ENCODE measurements at regions not wholly inside any gene's neighbourhood (a gene's known extent, or its start where the extent isn't known, plus 50 kb on each side); places are given as distances from the start of the nearest gene placed in this dataset.

GRCh38 chr20:52775786-52776185 is 196.4 kb upstream of the TSHZ2 start:
- no peak overlapping the region for H3K4me2 ChIP-seq (ENCODE audit: insufficient read depth, low read length)
- no peak overlapping the region for H3K4me3 ChIP-seq (ENCODE audit: insufficient read depth, low read length)
- H3K27ac ChIP-seq (ENCODE audit: low read depth, low read length), result no peak overlapping the region
- H3K36me3 ChIP-seq (ENCODE audit: insufficient read depth, low read length), result no peaks in the 10 kb centered on the region
- no peak for TF ChIP-seq CTCF (IDR thresholded peaks at IDR 0.05; ENCODE audit: extremely low read depth, low read depth, low read length)
- no peaks in the 10 kb centered on the region for H3K27me3 ChIP-seq (ENCODE audit: insufficient read depth, low read length)
- no peak for DNase-seq (ENCODE audit: insufficient read length, low spot score, missing footprints)
- no peaks in the 10 kb centered on the region for H3K9me3 ChIP-seq (ENCODE audit: low read depth, low read length)
- H3K79me2 ChIP-seq (ENCODE audit: insufficient read depth, low read length), result no peaks in the 10 kb centered on the region
- H4K20me1 ChIP-seq (ENCODE audit: insufficient read depth, low read length), result no peaks in the 10 kb centered on the region
- H2AFZ ChIP-seq (ENCODE audit: low read length), result no peak overlapping the region
- no peaks in the 10 kb centered on the region for H3K4me1 ChIP-seq (ENCODE audit: insufficient read depth, low read length)

DNA sequence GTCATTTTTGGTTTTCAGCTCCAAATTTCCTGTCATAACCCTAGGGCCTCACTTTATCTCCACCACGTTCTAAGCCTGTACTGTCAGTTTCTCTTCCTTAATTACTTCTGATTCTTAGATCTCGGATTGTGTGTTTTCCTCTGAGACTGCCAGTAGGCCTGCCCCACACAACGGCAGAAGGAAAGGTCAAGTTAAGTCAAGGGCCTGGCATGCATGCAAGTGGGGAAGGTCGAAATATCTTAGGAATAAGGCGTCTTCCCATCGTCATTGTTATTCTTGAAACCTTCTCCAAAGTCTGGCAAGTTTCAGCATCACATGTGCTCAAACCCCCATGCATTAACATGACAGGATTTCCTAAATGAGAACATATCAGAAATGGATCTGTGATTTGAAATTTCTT is 203.5 kb upstream of the TSHZ2 start:
- Histone ChIP-seq H3K4me3 (ENCODE audit: insufficient read depth, low read length) (no peak overlapping the region), H3K79me2 (ENCODE audit: insufficient read depth, low read length) (no peaks in the 10 kb centered on the region), H3K27me3 (ENCODE audit: insufficient read depth, low read length) (no peaks in the 10 kb centered on the region), H3K4me2 (ENCODE audit: insufficient read depth, low read length) (no peak overlapping the region), H3K36me3 (ENCODE audit: insufficient read depth, low read length) (no peaks in the 10 kb centered on the region), H2AFZ (ENCODE audit: low read length) (no peak overlapping the region), H4K20me1 (ENCODE audit: insufficient read depth, low read length) (no peaks in the 10 kb centered on the region), H3K27ac (ENCODE audit: low read depth, low read length) (no peak overlapping the region), H3K9me3 (ENCODE audit: low read depth, low read length) (no peaks in the 10 kb centered on the region), H3K4me1 (ENCODE audit: insufficient read depth, low read length) (no peaks in the 10 kb centered on the region)
- DNase-seq (ENCODE audit: insufficient read length, low spot score, missing footprints), result no peak
- TF ChIP-seq CTCF (IDR thresholded peaks at IDR 0.05; ENCODE audit: extremely low read depth, low read depth, low read length), result no peak

DNA sequence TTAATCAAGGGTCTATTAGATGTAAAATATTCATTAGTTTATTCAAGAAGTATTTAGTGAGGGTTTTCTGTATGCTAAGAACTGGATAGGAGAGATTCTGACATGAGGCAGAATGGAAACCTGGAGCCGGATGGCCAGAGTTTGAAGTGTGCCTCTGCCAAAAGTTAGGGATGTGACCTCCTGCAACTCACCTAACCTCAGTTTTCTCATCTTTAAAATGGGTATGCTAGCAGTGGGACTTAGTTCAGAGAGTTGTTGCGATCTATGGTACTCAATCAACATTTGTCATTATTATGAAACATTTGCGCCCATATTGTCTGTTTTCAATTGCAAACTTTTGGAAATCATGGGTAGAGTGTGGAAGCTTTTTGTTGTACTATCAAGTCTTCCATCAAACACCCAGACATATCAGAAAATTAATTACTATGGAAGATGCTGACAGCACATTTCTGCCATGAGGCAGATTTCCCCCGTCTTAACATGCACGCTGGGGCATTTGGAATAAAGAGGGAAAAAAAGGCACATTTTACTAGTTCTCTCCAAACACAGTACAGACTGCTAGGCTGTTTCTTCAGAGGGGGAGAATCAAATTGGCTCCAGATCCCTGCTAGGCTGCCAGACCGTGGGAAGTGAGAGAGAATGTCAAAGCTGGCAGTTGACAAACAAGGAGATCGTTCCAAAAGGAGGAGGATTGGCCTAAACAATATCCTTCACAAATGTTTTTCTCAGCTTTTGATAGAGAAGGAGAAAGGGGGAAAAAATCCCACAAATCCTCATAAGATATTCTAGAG is 205.3 kb upstream of the TSHZ2 start:
- no peak overlapping the region for H3K4me3 ChIP-seq (ENCODE audit: insufficient read depth, low read length)
- TF ChIP-seq CTCF (IDR thresholded peaks at IDR 0.05; ENCODE audit: extremely low read depth, low read depth, low read length), result no peak
- no peaks in the 10 kb centered on the region for H3K9me3 ChIP-seq (ENCODE audit: low read depth, low read length)
- no peak overlapping the region for H3K27ac ChIP-seq (ENCODE audit: low read depth, low read length)
- H3K4me2 ChIP-seq (ENCODE audit: insufficient read depth, low read length), result no peak overlapping the region
- H2AFZ ChIP-seq (ENCODE audit: low read length), result no peak overlapping the region
- H3K36me3 ChIP-seq (ENCODE audit: insufficient read depth, low read length), result no peaks in the 10 kb centered on the region
- no peaks in the 10 kb centered on the region for H4K20me1 ChIP-seq (ENCODE audit: insufficient read depth, low read length)
- H3K27me3 ChIP-seq (ENCODE audit: insufficient read depth, low read length), result no peaks in the 10 kb centered on the region
- H3K4me1 ChIP-seq (ENCODE audit: insufficient read depth, low read length), result no peaks in the 10 kb centered on the region
- DNase-seq (ENCODE audit: insufficient read length, low spot score, missing footprints), result no peak
- no peaks in the 10 kb centered on the region for H3K79me2 ChIP-seq (ENCODE audit: insufficient read depth, low read length)

- no peak overlapping the region for H3K4me3 ChIP-seq (ENCODE audit: insufficient read depth, low read length)
- no peak overlapping the region for H3K27ac ChIP-seq (ENCODE audit: low read depth, low read length)
- no peaks in the 10 kb centered on the region for H3K79me2 ChIP-seq (ENCODE audit: insufficient read depth, low read length)
- H2AFZ ChIP-seq (ENCODE audit: low read length), result no peak overlapping the region
- H3K27me3 ChIP-seq (ENCODE audit: insufficient read depth, low read length), result no peaks in the 10 kb centered on the region
- H3K4me2 ChIP-seq (ENCODE audit: insufficient read depth, low read length), result no peak overlapping the region
- H4K20me1 ChIP-seq (ENCODE audit: insufficient read depth, low read length), result no peaks in the 10 kb centered on the region
- H3K9me3 ChIP-seq (ENCODE audit: low read depth, low read length), result no peaks in the 10 kb centered on the region
- no peak for DNase-seq (ENCODE audit: insufficient read length, low spot score, missing footprints)
- no peaks in the 10 kb centered on the region for H3K36me3 ChIP-seq (ENCODE audit: insufficient read depth, low read length)
- H3K4me1 ChIP-seq (ENCODE audit: insufficient read depth, low read length), result no peaks in the 10 kb centered on the region
- TF ChIP-seq CTCF (IDR thresholded peaks at IDR 0.05; ENCODE audit: extremely low read depth, low read depth, low read length), result no peak
These were observed 208.8 kb upstream of the TSHZ2 start for GRCh38 chr20:52763321-52763853.

Measured in osteoblast (primary cell).